ENCODE measurements at regions not wholly inside any gene's neighbourhood (a gene's known extent, or its start where the extent isn't known, plus 50 kb on each side); places are given as distances from the start of the nearest gene placed in this dataset.

DNA sequence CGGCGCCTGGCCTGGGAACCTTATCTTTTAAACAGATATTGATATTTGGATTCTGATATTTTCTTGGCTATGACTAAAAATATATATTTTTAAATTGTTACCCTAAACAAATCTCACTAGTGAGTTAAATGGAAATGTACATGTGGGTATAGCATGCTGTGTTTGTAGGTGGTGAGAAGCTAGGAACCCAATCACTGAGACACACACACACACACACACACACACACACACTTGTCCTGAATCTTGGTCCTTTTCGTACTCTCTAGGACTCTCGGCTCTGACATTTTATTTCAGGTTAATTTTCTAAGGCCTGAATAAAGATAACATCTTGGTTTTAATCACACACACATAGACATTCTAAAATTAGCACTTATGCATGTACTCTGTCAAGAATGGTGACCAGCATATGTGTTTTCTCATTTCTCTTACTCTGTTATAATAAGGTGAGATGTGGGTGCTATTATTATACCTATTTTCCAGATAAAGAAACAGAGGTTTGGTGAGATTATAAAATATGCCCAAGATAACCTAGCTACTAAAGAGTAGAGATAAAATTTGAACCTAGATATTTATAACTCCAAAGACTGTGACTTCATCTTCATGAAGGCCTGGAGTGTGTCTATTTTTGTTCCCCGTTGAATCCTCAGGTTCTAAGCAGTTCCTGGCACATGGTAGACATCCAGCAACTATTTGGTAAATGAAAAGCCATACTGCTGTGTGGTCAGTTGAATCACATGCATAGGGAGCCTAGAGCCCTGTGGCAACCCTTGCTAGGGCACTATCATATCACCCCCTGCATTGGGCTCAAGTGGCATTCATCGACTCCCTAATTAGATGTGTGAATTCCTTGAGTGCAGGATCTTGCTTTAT is 85.0 kb upstream of the RAB3GAP2 start:
- in situ Hi-C loops (cut with MboI), result no loop called here
- no peaks in the 10 kb centered on the region for H3K9me2 ChIP-seq (ENCODE audit: insufficient read depth)
- H3K36me3 ChIP-seq (ENCODE audit: low read depth), result no peaks in the 10 kb centered on the region
- no peaks in the 10 kb centered on the region for H3K9me3 ChIP-seq (ENCODE audit: low read depth)
- no peaks in the 10 kb centered on the region for H4K20me1 ChIP-seq (ENCODE audit: insufficient read depth)
- H3K27me3 ChIP-seq (replicated peaks; ENCODE audit: insufficient read depth), result no peaks in the 10 kb centered on the region
- H3K4me2 ChIP-seq (ENCODE audit: unreplicated experiment), result no peak overlapping the region
- no peak overlapping the region for H2AFZ ChIP-seq
- TF ChIP-seq EZH2 (IDR thresholded peaks at IDR 0.05; ENCODE audit: insufficient read depth, poor library complexity, severe bottlenecking) (no peak), EZH2phosphoT487 (IDR thresholded peaks at IDR 0.05; ENCODE audit: insufficient read depth, low read depth) (no peak)
- no peaks in the 10 kb centered on the region for H3K79me2 ChIP-seq (ENCODE audit: insufficient read depth)
- no peaks in the 10 kb centered on the region for H3K4me1 ChIP-seq (ENCODE audit: insufficient read depth)
- no peaks in the 10 kb centered on the region for H3F3A ChIP-seq (ENCODE audit: insufficient read depth)
- H3K4me3 ChIP-seq, result no peak overlapping the region
- no peak overlapping the region for H3K9ac ChIP-seq
- 88% methylated on average over 6 of the region's 6 CpGs for WGBS, 2 experiments (ENCODE audit: low coverage in 1 of 2, low lambda C conversion rate in 2 of 2, missing lambda C conversion rate in 2 of 2)
- DNase-seq, result no peak
- no peak overlapping the region for H3K27ac ChIP-seq

DNA sequence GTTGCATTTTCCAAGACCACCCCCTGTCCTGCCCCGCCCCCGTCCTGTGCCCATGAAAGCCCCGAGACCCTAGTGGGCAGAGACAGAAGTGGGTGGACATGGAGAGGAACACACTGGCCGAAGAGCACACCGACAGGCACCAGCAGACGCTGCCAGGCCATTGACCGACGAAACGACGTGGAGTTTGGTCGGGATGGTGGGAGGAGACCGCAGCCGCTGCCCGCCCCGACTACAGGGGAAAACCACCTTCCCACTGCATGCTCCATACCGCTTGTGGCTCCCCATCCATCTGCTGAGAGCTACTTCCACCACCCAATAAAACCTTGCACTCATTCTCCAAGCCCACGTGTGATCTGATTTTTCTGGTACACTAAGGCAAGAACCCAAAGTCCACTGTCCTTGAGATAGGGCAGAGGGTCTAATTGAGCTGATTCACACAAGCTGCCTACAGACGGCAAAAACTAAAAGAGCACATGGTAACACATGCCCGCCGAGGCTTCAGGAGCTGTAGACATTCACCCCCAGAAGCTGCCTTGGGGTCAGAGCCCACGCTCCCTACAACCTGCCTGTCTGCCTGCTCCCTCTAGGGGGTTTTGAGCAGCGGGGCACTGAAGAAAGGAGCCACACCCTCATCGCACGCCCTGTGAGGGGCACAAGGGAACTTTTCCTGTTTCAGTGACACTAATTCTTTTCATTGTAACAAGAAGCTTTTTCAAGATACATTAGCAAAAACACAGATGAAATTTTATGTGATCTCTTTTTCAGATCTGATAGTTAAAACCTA is 81.2 kb upstream of the RAB3GAP2 start:
- H4K20me1 ChIP-seq (ENCODE audit: insufficient read depth), result no peaks in the 10 kb centered on the region
- no peaks in the 10 kb centered on the region for H3K4me1 ChIP-seq (ENCODE audit: insufficient read depth)
- in situ Hi-C loops (cut with MboI), result no loop called here
- H3K27ac ChIP-seq, result no peak overlapping the region
- no peak overlapping the region for H3K4me3 ChIP-seq
- no peak overlapping the region for H2AFZ ChIP-seq
- no peaks in the 10 kb centered on the region for H3K36me3 ChIP-seq (ENCODE audit: low read depth)
- H3K4me2 ChIP-seq (ENCODE audit: unreplicated experiment), result no peak overlapping the region
- H3F3A ChIP-seq (ENCODE audit: insufficient read depth), result no peaks in the 10 kb centered on the region
- H3K9me2 ChIP-seq (ENCODE audit: insufficient read depth), result no peaks in the 10 kb centered on the region
- H3K9ac ChIP-seq, result no peak overlapping the region
- TF ChIP-seq EZH2 (IDR thresholded peaks at IDR 0.05; ENCODE audit: insufficient read depth, poor library complexity, severe bottlenecking) (no peak), EZH2phosphoT487 (IDR thresholded peaks at IDR 0.05; ENCODE audit: insufficient read depth, low read depth) (no peak)
- H3K27me3 ChIP-seq (replicated peaks; ENCODE audit: insufficient read depth), result 0 out of 2 replicates have a peak, but pooled peaks cover 4% of the 10 kb centered on the region
- WGBS, 2 experiments (ENCODE audit: low coverage in 1 of 2, low lambda C conversion rate in 2 of 2, missing lambda C conversion rate in 2 of 2), result 78 to 81% methylated on average over 10 to 24 of the region's 24 CpGs
- no peaks in the 10 kb centered on the region for H3K79me2 ChIP-seq (ENCODE audit: insufficient read depth)
- DNase-seq, result no peak
- no peaks in the 10 kb centered on the region for H3K9me3 ChIP-seq (ENCODE audit: low read depth)

DNA sequence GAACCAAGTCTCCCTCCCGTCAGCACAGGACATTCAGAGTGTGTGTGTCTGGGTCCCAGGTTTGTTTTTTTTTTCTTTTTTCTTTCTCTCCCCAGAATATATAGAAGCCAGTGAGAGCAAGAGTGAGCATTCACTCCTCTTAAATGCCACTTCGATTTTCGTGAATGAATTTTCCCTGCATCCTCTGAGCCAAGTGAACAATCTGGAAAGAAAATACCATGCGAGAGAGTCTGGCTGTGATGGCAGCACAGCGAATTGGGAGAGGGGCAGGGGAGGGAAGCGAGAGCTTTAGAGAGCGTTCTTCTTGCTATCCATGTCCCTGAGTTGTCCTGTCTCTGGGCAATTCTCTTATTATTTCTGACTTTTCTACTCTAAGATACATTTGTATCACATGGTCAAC is 76.0 kb upstream of the RAB3GAP2 start:
- Histone ChIP-seq H3K9me3 (ENCODE audit: low read depth) (no peaks in the 10 kb centered on the region), H3K4me3 (no peak overlapping the region), H3K27me3 (replicated peaks; ENCODE audit: insufficient read depth) (0 out of 2 replicates have a peak, but pooled peaks cover 7% of the 10 kb centered on the region), H3K9me2 (ENCODE audit: insufficient read depth) (peaks cover 4% of the 10 kb centered on the region; the same call in 1 of the 2 replicates), H3K4me2 (ENCODE audit: unreplicated experiment) (no peak overlapping the region), H3K79me2 (ENCODE audit: insufficient read depth) (no peaks in the 10 kb centered on the region), H3F3A (ENCODE audit: insufficient read depth) (no peaks in the 10 kb centered on the region), H3K4me1 (ENCODE audit: insufficient read depth) (no peaks in the 10 kb centered on the region), H4K20me1 (ENCODE audit: insufficient read depth) (no peaks in the 10 kb centered on the region), H3K27ac (no peak overlapping the region), H2AFZ (no peak overlapping the region), H3K9ac (no peak overlapping the region), H3K36me3 (ENCODE audit: low read depth) (no peaks in the 10 kb centered on the region)
- 61 to 63% methylated on average over 7 of the region's 7 CpGs for WGBS, 2 experiments (ENCODE audit: low coverage in 1 of 2, low lambda C conversion rate in 2 of 2, missing lambda C conversion rate in 2 of 2)
- DNase-seq, result no peak
- TF ChIP-seq EZH2 (IDR thresholded peaks at IDR 0.05; ENCODE audit: insufficient read depth, poor library complexity, severe bottlenecking) (no peak), EZH2phosphoT487 (IDR thresholded peaks at IDR 0.05; ENCODE audit: insufficient read depth, low read depth) (no peak)
- in situ Hi-C loops (cut with MboI), result no loop called here

DNA sequence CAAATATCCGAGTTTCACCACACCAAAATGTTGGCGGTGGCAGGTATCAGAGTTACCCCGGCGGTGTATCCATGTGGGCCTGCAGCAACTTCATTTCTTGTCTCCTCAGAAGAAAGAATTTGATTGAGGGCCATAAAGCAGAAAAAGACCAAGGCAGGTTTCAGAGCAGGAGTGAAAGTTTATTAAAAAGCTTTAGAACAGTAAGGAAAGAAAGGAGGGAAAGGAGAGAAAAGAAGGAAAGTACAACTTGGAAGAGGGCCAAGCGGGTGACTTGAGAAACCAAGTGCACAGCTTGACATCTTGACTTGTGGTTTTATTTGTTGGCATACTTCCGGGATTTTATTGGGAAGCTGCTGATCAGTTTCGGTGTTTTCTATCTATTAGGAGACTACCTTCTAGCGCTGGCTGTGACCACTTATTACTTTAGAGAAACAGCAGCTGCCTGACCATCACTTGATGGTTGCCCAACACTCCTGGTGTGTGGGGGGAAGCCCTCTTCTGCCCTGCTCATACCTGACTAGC is 75.5 kb upstream of the RAB3GAP2 start:
- Histone ChIP-seq H3K4me2 (ENCODE audit: unreplicated experiment) (no peak overlapping the region), H3K27ac (no peak overlapping the region), H3K9me2 (ENCODE audit: insufficient read depth) (peaks cover 4% of the 10 kb centered on the region; the same call in 1 of the 2 replicates), H3K27me3 (replicated peaks; ENCODE audit: insufficient read depth) (0 out of 2 replicates have a peak, but pooled peaks cover 7% of the 10 kb centered on the region), H3K9ac (no peak overlapping the region), H3K4me1 (ENCODE audit: insufficient read depth) (no peaks in the 10 kb centered on the region), H2AFZ (no peak overlapping the region), H4K20me1 (ENCODE audit: insufficient read depth) (no peaks in the 10 kb centered on the region), H3K9me3 (ENCODE audit: low read depth) (no peaks in the 10 kb centered on the region), H3K36me3 (ENCODE audit: low read depth) (no peaks in the 10 kb centered on the region), H3F3A (ENCODE audit: insufficient read depth) (no peaks in the 10 kb centered on the region), H3K4me3 (no peak overlapping the region), H3K79me2 (ENCODE audit: insufficient read depth) (no peaks in the 10 kb centered on the region)
- TF ChIP-seq EZH2 (IDR thresholded peaks at IDR 0.05; ENCODE audit: insufficient read depth, poor library complexity, severe bottlenecking) (no peak), EZH2phosphoT487 (IDR thresholded peaks at IDR 0.05; ENCODE audit: insufficient read depth, low read depth) (no peak)
- in situ Hi-C loops (cut with MboI), result no loop called here
- 67 to 68% methylated on average over 8 of the region's 8 CpGs for WGBS, 2 experiments (ENCODE audit: low coverage in 1 of 2, low lambda C conversion rate in 2 of 2, missing lambda C conversion rate in 2 of 2)
- DNase-seq, result no peak
